ENCODE measurements at regions not wholly inside any gene's neighbourhood (a gene's known extent, or its start where the extent isn't known, plus 50 kb on each side); places are given as distances from the start of the nearest gene placed in this dataset.
"Not testable (repeated sequence)": the region's sequence is repeated elsewhere in the genome, so short reads cannot be mapped to it uniquely, and the experiment has no call there.

- Histone ChIP-seq H3K27ac (ENCODE audit: low read depth in 1 of 2, low read length in 1 of 2) (no peak overlapping the region), H3K27me3 (ENCODE audit: control insufficient read depth in 3 of 3, insufficient read depth in 3 of 3, low read length in 2 of 3) (no peaks in the 10 kb centered on the region), H3K4me1 (ENCODE audit: control insufficient read depth in 5 of 5, insufficient read depth in 5 of 5, low read length in 5 of 5) (no peaks in the 10 kb centered on the region), H3K9ac (ENCODE audit: insufficient read depth in 1 of 2, low read length in 2 of 2) (no peak overlapping the region), H3K4me3 (no peak overlapping the region), H3K9me3 (ENCODE audit: control insufficient read depth in 4 of 4, insufficient read depth in 3 of 4, low read length in 3 of 4) (peaks cover 0 to 7% (median 1%) of the 10 kb centered on the region in 4 donors), H3K36me3 (ENCODE audit: control insufficient read depth in 4 of 4, insufficient read depth in 4 of 4, low read length in 4 of 4) (no peaks in the 10 kb centered on the region)
- DNase-seq (no peak), ATAC-seq (ENCODE audit: insufficient read depth, low FRiP score) (no peak)
- WGBS, 2 donors = 89 to 97% methylated on average over 3 of the region's 3 CpGs
- no peak for TF ChIP-seq CTCF (IDR thresholded peaks at IDR 0.05; ENCODE audit: control extremely low read depth, extremely low read depth)
Measured at GRCh38 chr10:21452203-21452602, 73.3 kb downstream of the SKIDA1 start.

DNA sequence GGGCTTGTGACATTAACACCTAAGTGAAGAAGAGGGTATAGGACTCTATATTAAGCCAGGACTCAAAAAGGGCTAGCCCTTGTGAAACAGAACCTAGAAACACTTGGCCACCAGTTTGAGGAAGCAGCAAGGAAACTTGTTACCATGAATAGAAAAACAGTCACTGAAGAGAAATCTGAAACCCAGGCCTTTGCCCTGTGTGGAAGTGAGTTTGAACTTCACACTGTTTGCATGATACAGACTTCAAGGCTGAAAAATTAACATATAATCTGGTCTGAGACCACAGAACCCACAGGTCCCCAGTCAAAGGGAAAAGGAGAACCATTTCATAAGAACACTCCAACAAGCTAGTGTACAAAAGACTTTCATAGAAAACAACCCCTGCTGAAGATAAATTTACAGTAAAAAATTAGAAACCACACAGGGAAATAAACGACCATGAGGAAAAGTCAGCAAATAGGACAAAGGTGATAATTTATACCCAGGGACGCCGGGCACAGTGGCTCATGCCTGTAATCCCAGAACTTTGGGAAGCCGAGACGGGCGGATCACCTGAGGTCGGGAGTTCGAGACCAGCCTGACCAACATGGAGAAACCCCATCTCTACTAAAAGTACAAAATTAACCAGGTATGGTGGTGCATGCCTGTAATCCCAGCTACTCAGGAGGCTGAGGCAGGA is 76.1 kb downstream of the SKIDA1 start:
- H3K36me3 ChIP-seq (ENCODE audit: control insufficient read depth in 4 of 4, insufficient read depth in 4 of 4, low read length in 4 of 4) = no peaks in the 10 kb centered on the region
- ATAC-seq (ENCODE audit: insufficient read depth, low FRiP score) = no peak
- H3K27ac ChIP-seq (ENCODE audit: low read depth in 1 of 2, low read length in 1 of 2) = no peak overlapping the region
- no peak overlapping the region for H3K9ac ChIP-seq (ENCODE audit: insufficient read depth in 1 of 2, low read length in 2 of 2)
- H3K4me3 ChIP-seq = no peak overlapping the region
- 87 to 91% methylated on average over 8 of the region's 8 CpGs for whole genome bisulfite sequencing, 2 donors
- DNase-seq = no peak
- no peaks in the 10 kb centered on the region for H3K4me1 ChIP-seq (ENCODE audit: control insufficient read depth in 5 of 5, insufficient read depth in 5 of 5, low read length in 5 of 5)
- H3K9me3 ChIP-seq (ENCODE audit: control insufficient read depth in 4 of 4, insufficient read depth in 3 of 4, low read length in 3 of 4) = peaks cover 0 to 7% (median 0%) of the 10 kb centered on the region in 4 donors
- no peak for TF ChIP-seq CTCF (IDR thresholded peaks at IDR 0.05; ENCODE audit: control extremely low read depth, extremely low read depth)
- no peaks in the 10 kb centered on the region for H3K27me3 ChIP-seq (ENCODE audit: control insufficient read depth in 3 of 3, insufficient read depth in 3 of 3, low read length in 2 of 3)

GRCh38 chr10:21445163-21445562 is 80.3 kb downstream of the SKIDA1 start:
- H3K4me1 ChIP-seq (ENCODE audit: control insufficient read depth in 5 of 5, insufficient read depth in 5 of 5, low read length in 5 of 5) = no peaks in the 10 kb centered on the region
- no peak for TF ChIP-seq CTCF (IDR thresholded peaks at IDR 0.05; ENCODE audit: control extremely low read depth, extremely low read depth)

GRCh38 chr10:21441625-21442024 is 83.9 kb downstream of the SKIDA1 start:
- no peak overlapping the region for H3K27ac ChIP-seq (ENCODE audit: low read depth in 1 of 2, low read length in 1 of 2)
- no peaks in the 10 kb centered on the region for H3K4me1 ChIP-seq (ENCODE audit: control insufficient read depth in 5 of 5, insufficient read depth in 5 of 5, low read length in 5 of 5)
- DNase-seq = no peak
- H3K4me3 ChIP-seq = no peak overlapping the region
- no peak overlapping the region for H3K9ac ChIP-seq (ENCODE audit: insufficient read depth in 1 of 2, low read length in 2 of 2)
- no peak for TF ChIP-seq CTCF (IDR thresholded peaks at IDR 0.05; ENCODE audit: control extremely low read depth, extremely low read depth)
- WGBS, 2 donors = 91 to 94% methylated on average over 2 of the region's 2 CpGs
- H3K36me3 ChIP-seq (ENCODE audit: control insufficient read depth in 4 of 4, insufficient read depth in 4 of 4, low read length in 4 of 4) = no peaks in the 10 kb centered on the region
- H3K9me3 ChIP-seq (ENCODE audit: control insufficient read depth in 4 of 4, insufficient read depth in 3 of 4, low read length in 3 of 4) = no peaks in the 10 kb centered on the region
- no peaks in the 10 kb centered on the region for H3K27me3 ChIP-seq (ENCODE audit: control insufficient read depth in 3 of 3, insufficient read depth in 3 of 3, low read length in 2 of 3)
- ATAC-seq (ENCODE audit: insufficient read depth, low FRiP score) = no peak

More at GRCh38 chr10:21445163-21445562, 80.3 kb downstream of the SKIDA1 start:
- ATAC-seq (ENCODE audit: insufficient read depth, low FRiP score) (no peak), DNase-seq (peak in 1 of 3 donors; percentile 17)
- no peak overlapping the region for H3K4me3 ChIP-seq
- no peak overlapping the region for H3K27ac ChIP-seq (ENCODE audit: low read depth in 1 of 2, low read length in 1 of 2)
- peaks cover 0 to 7% (median 0%) of the 10 kb centered on the region in 4 donors for H3K9me3 ChIP-seq (ENCODE audit: control insufficient read depth in 4 of 4, insufficient read depth in 3 of 4, low read length in 3 of 4)
- H3K36me3 ChIP-seq (ENCODE audit: control insufficient read depth in 4 of 4, insufficient read depth in 4 of 4, low read length in 4 of 4) = no peaks in the 10 kb centered on the region
- H3K9ac ChIP-seq (ENCODE audit: insufficient read depth in 1 of 2, low read length in 2 of 2) = no peak overlapping the region
- WGBS, 2 donors = 90 to 91% methylated on average over 1 of the region's 1 CpG
- no peaks in the 10 kb centered on the region for H3K27me3 ChIP-seq (ENCODE audit: control insufficient read depth in 3 of 3, insufficient read depth in 3 of 3, low read length in 2 of 3)

- DNase-seq; H3K9ac ChIP-seq (ENCODE audit: insufficient read depth in 1 of 2, low read length in 2 of 2); H3K4me1 ChIP-seq (ENCODE audit: control insufficient read depth in 5 of 5, insufficient read depth in 5 of 5, low read length in 5 of 5); H3K27ac ChIP-seq (ENCODE audit: low read depth in 1 of 2, low read length in 1 of 2); H3K36me3 ChIP-seq (ENCODE audit: control insufficient read depth in 4 of 4, insufficient read depth in 4 of 4, low read length in 4 of 4); H3K4me3 ChIP-seq; ATAC-seq (ENCODE audit: insufficient read depth, low FRiP score); H3K9me3 ChIP-seq (ENCODE audit: control insufficient read depth in 4 of 4, insufficient read depth in 3 of 4, low read length in 3 of 4); H3K27me3 ChIP-seq (ENCODE audit: control insufficient read depth in 3 of 3, insufficient read depth in 3 of 3, low read length in 2 of 3): not testable (repeated sequence)
- 75 to 93% methylated on average over 10 of the region's 10 CpGs for whole genome bisulfite sequencing, 2 donors
Measured at GRCh38 chr10:21438914-21439313, 86.6 kb downstream of the SKIDA1 start.

Measured in lung (tissue), 11 donors.